HepG2 (cell line): ENCODE measurements at regions not wholly inside any gene's neighbourhood (a gene's known extent, or its start where the extent isn't known, plus 50 kb on each side); places are given as distances from the start of the nearest gene placed in this dataset.

ENCODE experiments used
- ATAC-seq: fragments of 200-7000 bp; cut with Tn5 transposase; 3 replicates; pipeline ENCODE4 v1.9.1; 2020; ENCODE audit warnings: mild to moderate bottlenecking, moderate library complexity
- BruUV-seq: library from RNA; stranded (reverse); fragments of 400-500 nt; replicated peaks from 2 replicates; lab custom pipeline; 2021; lab: Mats Ljungman, UMichigan
- CTCF ChIA-PET: fragments of 300-600 bp; formaldehyde crosslinking; extraction: SDS; loops from one replicate; lab custom pipeline; 2021; ENCODE audit warnings: low total read pairs, inconsistent platforms, low intra/inter-chr PET ratio; lab: Yijun Ruan, JAX
- POLR2A ChIA-PET: fragments of 350-600 bp; sonication (Branson Sonifier 250); formaldehyde crosslinking; loops from one replicate; lab custom pipeline; 2020; ENCODE audit warnings: antibody characterized with exemption, inconsistent platforms; lab: Yijun Ruan, JAX
- DNase-seq: peaks from one replicate; pipeline ENCODE4 v3.0.0-alpha.2; 2015; ENCODE audit warnings: low spot score
- FAIRE-seq: peaks from 3 replicates; lab custom pipeline; 2011; peaks lifted over from hg19 to GRCh38; lab: Jason Lieb, UNC
- H2AFZ ChIP-seq: one replicate; pipeline ENCODE4 v1.6.1; 2011; ENCODE audit warnings: low read length, inconsistent platforms
- H3K27ac ChIP-seq: fragments of 300-600 bp; 3 replicates; pipeline ENCODE4 v1.8.0; 2011; ENCODE audit warnings: mixed run types, mild to moderate bottlenecking, mixed read lengths, low read length, inconsistent platforms; ENCODE audit not compliant: insufficient read depth; ENCODE audit errors: extremely low read length
- H3K27me3 ChIP-seq, 2 experiments: fragments of 200-600 bp in 1 of 2; 2 replicates in 1 of 2; 3 replicates in 1 of 2; pipeline versions ENCODE4 v1.6.0 to v1.8.0; 2011; ENCODE audit warnings: low read length in 2 of 2, mild to moderate bottlenecking in 2 of 2, moderate library complexity in 2 of 2, inconsistent platforms in 1 of 2; ENCODE audit not compliant: insufficient read depth in 2 of 2, control insufficient read depth in 1 of 2
- H3K36me3 ChIP-seq, 2 experiments: fragments of 200-600 bp in 1 of 2; replicated peaks in 1 of 2; 2 replicates in 1 of 2; 3 replicates in 1 of 2; pipeline versions ENCODE4 v1.5.1 to v1.8.0; 2011; ENCODE audit warnings: low read length in 2 of 2, inconsistent platforms in 1 of 2; ENCODE audit not compliant: insufficient read depth in 2 of 2, control insufficient read depth in 1 of 2
- H3K4me1 ChIP-seq: 2 replicates; pipeline ENCODE4 v1.5.1; 2012; ENCODE audit warnings: low read length, inconsistent platforms; ENCODE audit not compliant: insufficient read depth
- H3K4me2 ChIP-seq: 2 replicates; pipeline ENCODE4 v1.6.0; 2011; ENCODE audit warnings: low read depth, low read length, inconsistent platforms
- H3K4me3 ChIP-seq, 3 experiments: fragments of 200-600 bp in 1 of 3; sonication (generic), shearing (Covaris generic) in 1 of 3; replicated peaks in 1 of 3; 2 replicates each; pipeline ENCODE4 v1.5.1; 2011 to 2016; ENCODE audit warnings: low read length in 3 of 3, inconsistent platforms in 2 of 3, low read depth in 2 of 3, mild to moderate bottlenecking in 2 of 3, control low read depth in 1 of 3, mixed read lengths in 1 of 3; ENCODE audit not compliant: insufficient read depth in 1 of 3
- H3K79me2 ChIP-seq: one replicate; pipeline ENCODE4 v1.6.1; 2011; ENCODE audit warnings: low read length, inconsistent platforms; ENCODE audit not compliant: insufficient read depth
- H3K9ac ChIP-seq: 2 replicates; pipeline ENCODE4 v1.6.0; 2011; ENCODE audit warnings: mild to moderate bottlenecking, low read depth, low read length, inconsistent platforms; ENCODE audit not compliant: insufficient read depth
- H3K9me3 ChIP-seq: 2 replicates; pipeline ENCODE4 v1.5.1; 2012; ENCODE audit warnings: mild to moderate bottlenecking, low read length
- H4K20me1 ChIP-seq: 2 replicates; pipeline ENCODE4 v1.6.0; 2011; ENCODE audit warnings: inconsistent platforms, mild to moderate bottlenecking, low read length, moderate library complexity; ENCODE audit not compliant: insufficient read depth
- ARID5B ChIP-seq: IDR thresholded peaks from 2 replicates; pipeline ENCODE4 v1.4.0; 2020; ENCODE audit warnings: mild to moderate bottlenecking, missing genetic modification reagents
- HOXD1 ChIP-seq: sonication (generic); formaldehyde crosslinking; IDR thresholded peaks from 2 replicates; pipeline ENCODE4 v1.5.0; 2020; ENCODE audit warnings: missing genetic modification reagents
- SNAI1 ChIP-seq: sonication (generic); formaldehyde crosslinking; IDR thresholded peaks from 2 replicates; pipeline ENCODE4 v1.5.0; 2020; ENCODE audit warnings: mild to moderate bottlenecking, missing genetic modification reagents, borderline replicate concordance
- TBX2 ChIP-seq: sonication (generic); formaldehyde crosslinking; IDR thresholded peaks from 2 replicates; pipeline ENCODE4 v1.5.0; 2020; ENCODE audit warnings: missing genetic modification reagents, mild to moderate bottlenecking, borderline replicate concordance
- ZFP36 ChIP-seq: fragments of 150-350 bp; IDR thresholded peaks from 2 replicates; pipeline ENCODE4 v1.6.1; 2018; ENCODE audit warnings: borderline replicate concordance, low read length, low read depth; ENCODE audit not compliant: partially characterized antibody
- ZMYM2 ChIP-seq: sonication (generic); formaldehyde crosslinking; IDR thresholded peaks from 2 replicates; pipeline ENCODE4 v1.8.0; 2022; ENCODE audit warnings: mild to moderate bottlenecking, missing genetic modification reagents
- ZNF296 ChIP-seq: sonication (generic); formaldehyde crosslinking; conservative IDR thresholded peaks from 2 replicates; pipeline ENCODE4 v1.5.0; 2020; ENCODE audit warnings: mild to moderate bottlenecking, missing genetic modification reagents
- ZNF33A ChIP-seq: sonication (generic); formaldehyde crosslinking; IDR thresholded peaks from 2 replicates; pipeline ENCODE4 v1.5.1; 2020; ENCODE audit warnings: missing genetic modification reagents, mild to moderate bottlenecking, moderate library complexity, borderline replicate concordance
- ZNF564 ChIP-seq: sonication (generic); formaldehyde crosslinking; IDR thresholded peaks from 2 replicates; pipeline ENCODE4 v1.8.1; 2023; ENCODE audit warnings: mild to moderate bottlenecking, missing genetic modification reagents
- ZNF709 ChIP-seq: sonication (generic); formaldehyde crosslinking; IDR thresholded peaks from 2 replicates; pipeline ENCODE4 v1.5.0; 2020; ENCODE audit warnings: mild to moderate bottlenecking, missing genetic modification reagents
- ZNF780A ChIP-seq: sonication (generic); formaldehyde crosslinking; IDR thresholded peaks from 2 replicates; pipeline ENCODE4 v1.8.0; 2022; ENCODE audit warnings: mild to moderate bottlenecking, missing genetic modification reagents, moderate library complexity
- ZNF782 ChIP-seq: sonication (generic); formaldehyde crosslinking; IDR thresholded peaks from 2 replicates; pipeline ENCODE4 v1.4.0; 2020; ENCODE audit warnings: missing genetic modification reagents, mild to moderate bottlenecking, borderline replicate concordance
- WGBS: methylation state at CpG from one replicate; pipeline ENCODE4 v1.1.6; 2017; ENCODE audit warnings: low lambda C conversion rate; 5-methylcytosine and 5-hydroxymethylcytosine counted together
- in situ Hi-C: cut with HindIII; loops from 2 replicates; pipeline ENCODE4 v1.10.0; 2017; ENCODE audit warnings: low pct_unique_long_range_greater_than_20kb; ENCODE audit not compliant: extremely low pct_ligation_motif_present
- intact Hi-C: fragments of 100-400 bp; cut with micrococcal nuclease; formaldehyde crosslinking; loops from one replicate; pipeline ENCODE4 v1.10.0; 2022; ENCODE audit not compliant: unreplicated experiment
- TF ChIP-seq, protein P1 (sequence below): sonication (generic); formaldehyde crosslinking; IDR thresholded peaks from 2 replicates; pipeline ENCODE4 v1.4.0; 2020; ENCODE audit warnings: missing genetic modification reagents
- TF ChIP-seq, protein P2 (sequence below): sonication (generic); formaldehyde crosslinking; IDR thresholded peaks from 2 replicates; pipeline ENCODE4 v1.4.0; 2020; ENCODE audit warnings: missing genetic modification reagents, borderline replicate concordance

DNA sequence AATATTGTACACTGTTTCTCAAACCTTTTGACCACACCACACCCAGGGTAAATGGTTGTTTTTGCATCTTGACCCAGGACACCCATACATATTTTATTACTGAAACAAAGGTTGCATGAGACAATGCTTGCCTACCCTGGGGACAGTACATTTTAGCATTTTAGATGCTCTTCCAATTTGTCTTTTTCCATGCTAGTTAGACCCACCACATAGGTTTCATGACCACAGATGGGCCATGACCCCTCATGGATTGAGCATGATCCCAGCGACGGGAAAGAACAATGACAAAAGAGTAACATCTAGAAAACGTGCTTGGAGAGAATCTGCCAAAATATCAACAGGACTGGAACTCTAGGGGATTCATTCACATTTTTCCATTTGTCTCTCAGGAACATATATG is 161.0 kb upstream of the PFN2 start:
- no peak for FAIRE-seq

More for the DNA sequence above, 161.0 kb upstream of the PFN2 start:
- intact Hi-C loops (loop anchor here (2.0 kb wide), 1 partner anchor 13 kb away; no protein-coding TSS in a partner anchor), in situ Hi-C loops (no loop called here)
- Histone ChIP-seq H3K27me3 (no peaks in the 10 kb centered on the region; a peak in 1 of 5 replicates), H3K4me3 (no peak overlapping the region), H2AFZ (no peak overlapping the region), H3K79me2 (no peaks in the 10 kb centered on the region), H4K20me1 (no peaks in the 10 kb centered on the region), H3K9ac (no peak overlapping the region), H3K4me1 (no peaks in the 10 kb centered on the region), H3K27ac (no peak overlapping the region), H3K36me3 (no peaks in the 10 kb centered on the region), H3K9me3 (no peaks in the 10 kb centered on the region), H3K4me2 (no peak overlapping the region)
- WGBS = 4% methylated on average over 3 of the region's 3 CpGs
- no peak for TF ChIP-seq SNAI1 (CRISPR knock-in tag)
- no peak for TF ChIP-seq TBX2 (CRISPR knock-in tag)
- TF ChIP-seq ZNF780A = no peak
- TF ChIP-seq ZNF709 (CRISPR knock-in tag) = no peak
- TF ChIP-seq HOXD1 (CRISPR knock-in tag) = no peak
- TF ChIP-seq, protein P1, sequence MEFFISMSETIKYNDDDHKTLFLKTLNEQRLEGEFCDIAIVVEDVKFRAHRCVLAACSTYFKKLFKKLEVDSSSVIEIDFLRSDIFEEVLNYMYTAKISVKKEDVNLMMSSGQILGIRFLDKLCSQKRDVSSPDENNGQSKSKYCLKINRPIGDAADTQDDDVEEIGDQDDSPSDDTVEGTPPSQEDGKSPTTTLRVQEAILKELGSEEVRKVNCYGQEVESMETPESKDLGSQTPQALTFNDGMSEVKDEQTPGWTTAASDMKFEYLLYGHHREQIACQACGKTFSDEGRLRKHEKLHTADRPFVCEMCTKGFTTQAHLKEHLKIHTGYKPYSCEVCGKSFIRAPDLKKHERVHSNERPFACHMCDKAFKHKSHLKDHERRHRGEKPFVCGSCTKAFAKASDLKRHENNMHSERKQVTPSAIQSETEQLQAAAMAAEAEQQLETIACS = no peak
- TF ChIP-seq ZNF564 = no peak
- no peak for TF ChIP-seq ZNF33A
- TF ChIP-seq ZFP36 = no peak
- no peak for TF ChIP-seq ZMYM2 (CRISPR knock-in tag)
- no peak for TF ChIP-seq ZNF782
- TF ChIP-seq, protein P2, sequence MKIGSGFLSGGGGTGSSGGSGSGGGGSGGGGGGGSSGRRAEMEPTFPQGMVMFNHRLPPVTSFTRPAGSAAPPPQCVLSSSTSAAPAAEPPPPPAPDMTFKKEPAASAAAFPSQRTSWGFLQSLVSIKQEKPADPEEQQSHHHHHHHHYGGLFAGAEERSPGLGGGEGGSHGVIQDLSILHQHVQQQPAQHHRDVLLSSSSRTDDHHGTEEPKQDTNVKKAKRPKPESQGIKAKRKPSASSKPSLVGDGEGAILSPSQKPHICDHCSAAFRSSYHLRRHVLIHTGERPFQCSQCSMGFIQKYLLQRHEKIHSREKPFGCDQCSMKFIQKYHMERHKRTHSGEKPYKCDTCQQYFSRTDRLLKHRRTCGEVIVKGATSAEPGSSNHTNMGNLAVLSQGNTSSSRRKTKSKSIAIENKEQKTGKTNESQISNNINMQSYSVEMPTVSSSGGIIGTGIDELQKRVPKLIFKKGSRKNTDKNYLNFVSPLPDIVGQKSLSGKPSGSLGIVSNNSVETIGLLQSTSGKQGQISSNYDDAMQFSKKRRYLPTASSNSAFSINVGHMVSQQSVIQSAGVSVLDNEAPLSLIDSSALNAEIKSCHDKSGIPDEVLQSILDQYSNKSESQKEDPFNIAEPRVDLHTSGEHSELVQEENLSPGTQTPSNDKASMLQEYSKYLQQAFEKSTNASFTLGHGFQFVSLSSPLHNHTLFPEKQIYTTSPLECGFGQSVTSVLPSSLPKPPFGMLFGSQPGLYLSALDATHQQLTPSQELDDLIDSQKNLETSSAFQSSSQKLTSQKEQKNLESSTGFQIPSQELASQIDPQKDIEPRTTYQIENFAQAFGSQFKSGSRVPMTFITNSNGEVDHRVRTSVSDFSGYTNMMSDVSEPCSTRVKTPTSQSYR (CRISPR knock-in tag) = no peak
- no peak for TF ChIP-seq ZNF296 (CRISPR knock-in tag)
- no peak for TF ChIP-seq ARID5B (CRISPR knock-in tag)
- BruUV-seq = no TSS peak
- DNase-seq (no peak), ATAC-seq (no peak)
- POLR2A ChIA-PET = no interaction called here
- CTCF ChIA-PET = no interaction called here
